SH-SY5Y (cell line): ENCODE measurements at regions not wholly inside any gene's neighbourhood (a gene's known extent, or its start where the extent isn't known, plus 50 kb on each side); places are given as distances from the start of the nearest gene placed in this dataset.

Source experiments
- GATA2 ChIP-seq: IDR thresholded peaks from 2 replicates; pipeline ENCODE4 v1.6.1; 2011; ENCODE audit warnings: mild to moderate bottlenecking, low read depth, low read length
- GATA3 ChIP-seq: IDR thresholded peaks from 2 replicates; pipeline ENCODE4 v1.6.1; 2011; ENCODE audit warnings: low read depth, mild to moderate bottlenecking, low read length, moderate library complexity

DNA sequence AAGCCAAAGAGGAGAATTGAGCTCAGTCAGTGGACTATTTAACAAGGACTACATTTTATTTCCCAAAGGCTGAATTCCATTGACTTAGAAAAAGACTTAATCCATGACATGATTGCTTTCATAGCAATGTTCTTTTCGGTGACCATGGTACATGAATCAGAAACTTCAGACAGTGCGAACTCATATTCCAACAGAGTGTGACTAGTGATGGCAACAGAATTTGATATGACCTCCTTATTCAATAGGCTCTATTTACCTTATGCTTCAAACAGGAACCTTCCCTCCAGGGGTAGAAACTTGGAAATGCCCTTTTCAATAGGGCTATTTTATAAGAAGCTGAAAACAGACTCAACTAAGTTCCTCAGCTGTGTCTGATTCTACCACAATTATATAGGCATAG, 191.9 kb downstream of the RND3 start:
- no peak for TF ChIP-seq GATA2
- no peak for TF ChIP-seq GATA3
